ENCODE measurements at regions not wholly inside any gene's neighbourhood (a gene's known extent, or its start where the extent isn't known, plus 50 kb on each side); places are given as distances from the start of the nearest gene placed in this dataset.

DNA sequence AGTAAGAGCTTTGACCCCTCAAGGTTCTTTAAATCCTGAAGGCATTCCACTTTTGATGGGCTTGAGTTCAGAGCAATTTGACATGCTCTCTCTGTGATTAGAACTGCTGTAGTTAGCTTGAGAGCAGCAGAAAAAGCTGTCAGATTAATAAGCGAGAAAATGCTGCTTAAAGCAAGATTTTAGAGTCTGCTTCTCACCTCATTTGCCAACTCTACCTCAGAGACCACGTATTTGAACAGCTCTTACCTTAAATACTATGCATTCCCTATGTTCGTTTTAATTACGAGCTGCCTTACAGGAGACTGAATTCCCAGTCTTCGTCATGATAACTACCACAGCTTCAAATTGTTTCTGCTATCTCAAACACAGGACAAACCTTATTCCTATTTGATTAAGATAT is 253.4 kb downstream of the SLITRK6 start:
- no peak for TF ChIP-seq CTCF (IDR thresholded peaks at IDR 0.05; ENCODE audit: low read depth, low read length)
- H3K9me3 ChIP-seq (ENCODE audit: control insufficient read depth, insufficient read depth, low read length), result peaks cover 3% of the 10 kb centered on the region
- ChIA-PET POLR2A (no interaction called here), CTCF (no interaction called here)
- no peak overlapping the region for H3K27ac ChIP-seq (ENCODE audit: low read depth, low read length)
- DNase-seq (ENCODE audit: low read depth, low spot score), result no peak
- H3K27me3 ChIP-seq (ENCODE audit: control insufficient read depth, insufficient read depth, low read length), result no peaks in the 10 kb centered on the region
- no peak overlapping the region for H3K4me3 ChIP-seq (ENCODE audit: low read depth, low read length)

DNA sequence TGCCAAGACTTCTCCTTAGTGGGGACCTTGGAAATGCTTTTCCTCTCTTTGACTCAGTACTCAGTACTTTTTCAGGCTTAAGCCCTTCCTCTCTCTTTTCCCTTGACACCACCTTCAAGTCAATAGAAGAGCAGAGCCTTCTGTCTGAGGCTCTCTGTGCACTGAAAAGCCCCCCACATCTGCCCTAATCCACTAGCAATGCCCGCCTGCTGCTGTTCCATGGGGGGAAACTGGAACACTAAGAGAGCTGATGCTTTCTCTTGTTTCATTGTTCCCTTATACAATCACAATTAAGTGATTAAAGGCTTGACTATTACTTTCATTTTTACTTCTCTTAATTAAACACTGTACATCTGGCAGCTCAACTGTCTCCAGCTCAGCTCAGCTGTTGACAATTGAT is 254.5 kb downstream of the SLITRK6 start:
- DNase-seq (ENCODE audit: low read depth, low spot score), result no peak
- CTCF ChIA-PET, result no interaction called here
- Histone ChIP-seq H3K27me3 (ENCODE audit: control insufficient read depth, insufficient read depth, low read length) (no peaks in the 10 kb centered on the region), H3K27ac (ENCODE audit: low read depth, low read length) (no peak overlapping the region), H3K4me3 (ENCODE audit: low read depth, low read length) (no peak overlapping the region), H3K9me3 (ENCODE audit: control insufficient read depth, insufficient read depth, low read length) (peaks cover 3% of the 10 kb centered on the region)
- no peak for TF ChIP-seq CTCF (IDR thresholded peaks at IDR 0.05; ENCODE audit: low read depth, low read length)
- POLR2A ChIA-PET, result no interaction called here

GRCh38 chr13:85543144-85543543 is 256.1 kb downstream of the SLITRK6 start:
- Histone ChIP-seq H3K4me3 (ENCODE audit: low read depth, low read length) (no peak overlapping the region), H3K27me3 (ENCODE audit: control insufficient read depth, insufficient read depth, low read length) (no peaks in the 10 kb centered on the region), H3K27ac (ENCODE audit: low read depth, low read length) (no peak overlapping the region), H3K9me3 (ENCODE audit: control insufficient read depth, insufficient read depth, low read length) (peaks cover 2% of the 10 kb centered on the region)
- no peak for TF ChIP-seq CTCF (IDR thresholded peaks at IDR 0.05; ENCODE audit: low read depth, low read length)
- POLR2A ChIA-PET, result no interaction called here
- CTCF ChIA-PET, result no interaction called here
- no peak for DNase-seq (ENCODE audit: low read depth, low spot score)

DNA sequence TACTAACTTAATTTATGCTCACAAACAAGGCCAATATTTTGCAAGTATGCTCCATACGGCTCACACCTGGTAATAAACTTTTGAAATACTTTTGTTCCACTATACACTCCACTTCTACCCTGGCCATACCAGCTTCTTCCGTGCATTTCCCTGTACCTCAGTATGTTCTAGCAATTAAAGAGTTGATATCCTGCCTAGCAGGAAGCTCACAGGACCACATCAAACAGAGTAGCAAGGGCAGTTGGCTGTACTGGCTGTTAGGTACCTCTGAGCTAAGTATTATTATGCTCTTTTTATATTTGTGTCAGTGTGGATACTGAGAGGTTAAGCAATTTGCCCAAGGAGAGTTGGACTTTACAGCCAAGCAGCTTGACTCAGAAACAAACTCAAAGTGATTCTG is 257.7 kb downstream of the SLITRK6 start:
- ChIA-PET POLR2A (no interaction called here), CTCF (no interaction called here)
- Histone ChIP-seq H3K27me3 (ENCODE audit: control insufficient read depth, insufficient read depth, low read length) (no peaks in the 10 kb centered on the region), H3K4me3 (ENCODE audit: low read depth, low read length) (no peak overlapping the region), H3K9me3 (ENCODE audit: control insufficient read depth, insufficient read depth, low read length) (no peaks in the 10 kb centered on the region), H3K27ac (ENCODE audit: low read depth, low read length) (no peak overlapping the region)
- TF ChIP-seq CTCF (IDR thresholded peaks at IDR 0.05; ENCODE audit: low read depth, low read length), result no peak
- no peak for DNase-seq (ENCODE audit: low read depth, low spot score)

DNA sequence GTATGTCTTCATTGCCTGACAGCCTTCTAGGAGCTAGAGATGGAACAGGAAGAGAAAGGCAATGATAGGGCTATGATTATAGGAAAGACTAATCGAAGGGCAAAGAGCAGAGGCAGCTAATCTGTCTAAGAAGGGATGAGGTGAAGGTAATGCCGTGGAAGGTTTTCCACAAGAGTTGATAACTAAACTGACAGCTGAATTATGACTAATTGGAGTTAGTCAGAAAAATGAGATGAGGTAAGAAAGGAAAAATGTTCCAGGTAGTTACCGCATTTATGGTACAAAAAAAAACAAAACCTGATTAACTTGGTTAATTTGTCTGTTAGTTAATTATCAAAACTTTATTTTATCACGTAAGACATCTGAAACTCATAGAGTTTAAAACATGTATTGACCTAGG is 260.3 kb downstream of the SLITRK6 start:
- no peaks in the 10 kb centered on the region for H3K27me3 ChIP-seq (ENCODE audit: control insufficient read depth, insufficient read depth, low read length)
- no peak overlapping the region for H3K4me3 ChIP-seq (ENCODE audit: low read depth, low read length)
- H3K9me3 ChIP-seq (ENCODE audit: control insufficient read depth, insufficient read depth, low read length), result no peaks in the 10 kb centered on the region
- ChIA-PET POLR2A (no interaction called here), CTCF (no interaction called here)
- TF ChIP-seq CTCF (IDR thresholded peaks at IDR 0.05; ENCODE audit: low read depth, low read length), result no peak
- H3K27ac ChIP-seq (ENCODE audit: low read depth, low read length), result no peak overlapping the region
- DNase-seq (ENCODE audit: low read depth, low spot score), result no peak
